ENCODE measurements at regions not wholly inside any gene's neighbourhood (a gene's known extent, or its start where the extent isn't known, plus 50 kb on each side); places are given as distances from the start of the nearest gene placed in this dataset.

DNA sequence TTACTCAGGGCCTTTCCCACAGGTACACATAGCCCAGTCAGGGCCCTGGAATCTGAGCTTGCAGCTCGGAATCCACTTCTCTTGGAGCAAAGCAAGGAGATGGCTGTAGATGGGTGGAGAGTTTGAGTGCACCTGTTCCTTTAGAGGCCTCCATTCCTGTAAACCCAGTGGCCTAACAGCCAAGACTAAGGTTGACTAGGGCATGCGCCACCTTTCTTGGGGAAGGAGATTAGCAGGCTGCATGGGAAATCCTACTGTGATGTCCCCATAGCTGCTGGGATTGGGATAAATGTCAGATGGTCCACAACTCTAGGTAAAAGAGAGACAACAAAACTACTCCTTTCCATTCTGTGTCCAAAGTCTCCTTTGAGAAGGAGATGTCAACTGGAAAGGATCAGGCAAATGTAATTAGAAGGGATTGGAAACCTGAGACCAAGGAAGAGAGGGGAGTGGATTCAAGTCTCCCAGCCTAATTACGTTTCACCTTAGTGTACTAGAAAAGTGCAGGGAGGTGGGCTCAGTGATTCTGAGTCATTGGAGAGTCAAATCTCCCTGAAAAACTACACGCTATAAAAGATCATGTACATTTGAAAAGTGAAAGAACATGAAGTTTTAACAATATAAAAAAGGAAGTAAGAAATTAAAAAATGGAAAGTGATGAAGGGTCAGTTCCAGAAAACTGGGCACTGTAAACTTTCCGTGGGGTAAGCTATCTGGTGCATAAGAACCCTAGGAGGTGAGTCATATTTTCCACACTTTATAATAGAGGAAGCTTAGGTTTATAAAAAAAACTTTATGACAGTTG lies 104.2 kb downstream of the SEC61B start:
- no peaks in the 10 kb centered on the region for H4K20me1 ChIP-seq (ENCODE audit: control insufficient read depth, insufficient read depth, low read depth, low read length)
- H3K4me2 ChIP-seq (ENCODE audit: low read length): no peak overlapping the region
- no peaks in the 10 kb centered on the region for H3K36me3 ChIP-seq (ENCODE audit: control insufficient read depth, low read length)
- TF ChIP-seq EZH2phosphoT487 (IDR thresholded peaks at IDR 0.05; ENCODE audit: borderline replicate concordance, low read length): no peak
- TF ChIP-seq, protein P1, sequence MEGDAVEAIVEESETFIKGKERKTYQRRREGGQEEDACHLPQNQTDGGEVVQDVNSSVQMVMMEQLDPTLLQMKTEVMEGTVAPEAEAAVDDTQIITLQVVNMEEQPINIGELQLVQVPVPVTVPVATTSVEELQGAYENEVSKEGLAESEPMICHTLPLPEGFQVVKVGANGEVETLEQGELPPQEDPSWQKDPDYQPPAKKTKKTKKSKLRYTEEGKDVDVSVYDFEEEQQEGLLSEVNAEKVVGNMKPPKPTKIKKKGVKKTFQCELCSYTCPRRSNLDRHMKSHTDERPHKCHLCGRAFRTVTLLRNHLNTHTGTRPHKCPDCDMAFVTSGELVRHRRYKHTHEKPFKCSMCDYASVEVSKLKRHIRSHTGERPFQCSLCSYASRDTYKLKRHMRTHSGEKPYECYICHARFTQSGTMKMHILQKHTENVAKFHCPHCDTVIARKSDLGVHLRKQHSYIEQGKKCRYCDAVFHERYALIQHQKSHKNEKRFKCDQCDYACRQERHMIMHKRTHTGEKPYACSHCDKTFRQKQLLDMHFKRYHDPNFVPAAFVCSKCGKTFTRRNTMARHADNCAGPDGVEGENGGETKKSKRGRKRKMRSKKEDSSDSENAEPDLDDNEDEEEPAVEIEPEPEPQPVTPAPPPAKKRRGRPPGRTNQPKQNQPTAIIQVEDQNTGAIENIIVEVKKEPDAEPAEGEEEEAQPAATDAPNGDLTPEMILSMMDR (IDR thresholded peaks at IDR 0.05; ENCODE audit: low read depth, low read length, poor library complexity, severe bottlenecking): no peak
- no peak overlapping the region for H3K27ac ChIP-seq (ENCODE audit: low read depth, low read length)
- no peaks in the 10 kb centered on the region for H3K9me3 ChIP-seq (ENCODE audit: control insufficient read depth, insufficient read depth, low read length)
- H3K9me2 ChIP-seq (replicated peaks; ENCODE audit: control insufficient read depth, low read length): no peaks in the 10 kb centered on the region
- H3F3A ChIP-seq (ENCODE audit: control insufficient read depth, insufficient read depth): no peaks in the 10 kb centered on the region
- H3K4me3 ChIP-seq (ENCODE audit: low read length): no peak overlapping the region
- H3K4me1 ChIP-seq (ENCODE audit: control insufficient read depth, low read length): no peaks in the 10 kb centered on the region
- no peaks in the 10 kb centered on the region for H3K79me2 ChIP-seq (ENCODE audit: control insufficient read depth, low read length)
- H3K27me3 ChIP-seq (ENCODE audit: control insufficient read depth, low read length): peaks cover 7% of the 10 kb centered on the region; the same call in 1 of the 2 replicates

DNA sequence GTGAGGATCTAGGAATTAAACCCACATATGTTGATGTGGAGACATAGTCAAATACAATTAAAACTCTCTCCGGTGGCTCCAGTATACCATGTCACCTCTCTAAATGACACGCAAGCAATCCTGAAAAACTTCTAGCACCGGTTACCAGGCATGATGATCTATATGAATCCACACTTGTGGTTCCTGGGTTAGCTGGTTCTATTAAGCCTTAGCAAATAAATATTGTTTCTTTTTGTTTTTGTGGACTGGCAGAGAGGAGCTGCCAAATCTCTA lies 104.8 kb downstream of the SEC61B start:
- Histone ChIP-seq H3K27me3 (ENCODE audit: control insufficient read depth, low read length) (peaks cover 1% of the 10 kb centered on the region; the same call in 1 of the 2 replicates), H3K9me3 (ENCODE audit: control insufficient read depth, insufficient read depth, low read length) (no peaks in the 10 kb centered on the region), H3K4me3 (ENCODE audit: low read length) (no peak overlapping the region), H3K36me3 (ENCODE audit: control insufficient read depth, low read length) (no peaks in the 10 kb centered on the region), H3K9me2 (replicated peaks; ENCODE audit: control insufficient read depth, low read length) (no peaks in the 10 kb centered on the region), H4K20me1 (ENCODE audit: control insufficient read depth, insufficient read depth, low read depth, low read length) (no peaks in the 10 kb centered on the region), H3K4me2 (ENCODE audit: low read length) (no peak overlapping the region), H3K27ac (ENCODE audit: low read depth, low read length) (no peak overlapping the region), H3K79me2 (ENCODE audit: control insufficient read depth, low read length) (no peaks in the 10 kb centered on the region), H3F3A (ENCODE audit: control insufficient read depth, insufficient read depth) (no peaks in the 10 kb centered on the region), H3K4me1 (ENCODE audit: control insufficient read depth, low read length) (no peaks in the 10 kb centered on the region)
- TF ChIP-seq, protein P1 (IDR thresholded peaks at IDR 0.05; ENCODE audit: low read depth, low read length, poor library complexity, severe bottlenecking): no peak
- TF ChIP-seq EZH2phosphoT487 (IDR thresholded peaks at IDR 0.05; ENCODE audit: borderline replicate concordance, low read length): no peak

DNA sequence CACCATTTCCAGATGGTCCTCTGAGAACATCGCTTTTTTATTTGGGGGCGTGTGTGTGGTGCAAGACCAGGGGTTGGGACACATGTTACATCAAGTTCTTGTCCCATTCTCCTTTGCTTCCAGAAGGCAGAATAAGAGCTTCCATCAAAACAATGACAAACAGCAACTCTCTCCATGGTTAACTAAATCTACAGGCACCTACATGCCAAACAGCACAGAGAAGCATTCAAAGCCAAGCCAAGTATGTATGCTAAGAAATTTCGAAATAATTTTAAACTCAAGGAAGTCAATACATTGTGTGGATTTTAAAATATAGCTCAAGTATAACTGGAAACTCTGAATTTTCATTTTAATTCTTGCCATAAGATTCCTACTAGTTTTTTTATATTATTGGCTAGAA lies 105.6 kb downstream of the SEC61B start:
- H3K27ac ChIP-seq (ENCODE audit: low read depth, low read length): no peak overlapping the region
- no peak overlapping the region for H3K4me3 ChIP-seq (ENCODE audit: low read length)
- no peaks in the 10 kb centered on the region for H3F3A ChIP-seq (ENCODE audit: control insufficient read depth, insufficient read depth)
- no peak overlapping the region for H3K4me2 ChIP-seq (ENCODE audit: low read length)
- TF ChIP-seq EZH2phosphoT487 (IDR thresholded peaks at IDR 0.05; ENCODE audit: borderline replicate concordance, low read length): no peak
- TF ChIP-seq, protein P1 (IDR thresholded peaks at IDR 0.05; ENCODE audit: low read depth, low read length, poor library complexity, severe bottlenecking): no peak
- H3K27me3 ChIP-seq (ENCODE audit: control insufficient read depth, low read length): no peaks in the 10 kb centered on the region
- no peaks in the 10 kb centered on the region for H3K36me3 ChIP-seq (ENCODE audit: control insufficient read depth, low read length)
- H4K20me1 ChIP-seq (ENCODE audit: control insufficient read depth, insufficient read depth, low read depth, low read length): no peaks in the 10 kb centered on the region
- H3K4me1 ChIP-seq (ENCODE audit: control insufficient read depth, low read length): no peaks in the 10 kb centered on the region
- no peaks in the 10 kb centered on the region for H3K9me3 ChIP-seq (ENCODE audit: control insufficient read depth, insufficient read depth, low read length)
- H3K9me2 ChIP-seq (replicated peaks; ENCODE audit: control insufficient read depth, low read length): no peaks in the 10 kb centered on the region
- H3K79me2 ChIP-seq (ENCODE audit: control insufficient read depth, low read length): no peaks in the 10 kb centered on the region

Measured in DOHH2 (cell line).